ENCODE measurements at regions not wholly inside any gene's neighbourhood (a gene's known extent, or its start where the extent isn't known, plus 50 kb on each side); places are given as distances from the start of the nearest gene placed in this dataset.

GRCh38 chr13:104592127-104592526, 1525.9 kb upstream of the SLC10A2 start:
- Histone ChIP-seq H3K56ac (replicated peaks; ENCODE audit: insufficient read length, low read depth, low read length) (no peak overlapping the region), H2BK15ac (ENCODE audit: low read length) (no peak overlapping the region), H3K14ac (ENCODE audit: insufficient read length) (no peak overlapping the region), H4K8ac (ENCODE audit: extremely low read depth, insufficient read depth, low read length) (no peak overlapping the region), H3K4me3 (ENCODE audit: extremely low read depth in 1 of 4, insufficient read depth in 2 of 4, low read depth in 3 of 4, low read length in 4 of 4) (no peak overlapping the region), H3K23me2 (ENCODE audit: low read depth, low read length) (no peaks in the 10 kb centered on the region), H4K5ac (ENCODE audit: insufficient read length, low read depth, low read length) (no peak overlapping the region), H3K9me3 (ENCODE audit: insufficient read depth in 2 of 2, low read depth in 1 of 2, low read length in 1 of 2) (no peaks in the 10 kb centered on the region), H2BK5ac (ENCODE audit: low read depth, low read length) (no peak overlapping the region), H3K23ac (ENCODE audit: insufficient read length) (no peak overlapping the region), H3K4me2 (ENCODE audit: insufficient read depth in 1 of 2, low read depth in 2 of 2, low read length in 2 of 2) (no peak overlapping the region), H3K27ac (ENCODE audit: low read depth, low read length) (no peak overlapping the region), H3K4me1 (replicated peaks in 1 of 4; ENCODE audit: control insufficient read depth in 3 of 4, insufficient read depth in 4 of 4, low read length in 3 of 4) (no peaks in the 10 kb centered on the region), H2AFZ (ENCODE audit: low read length) (no peak overlapping the region), H2AK5ac (ENCODE audit: low read depth, low read length) (no peak overlapping the region), H3K27me3 (replicated peaks in 1 of 4; ENCODE audit: control insufficient read depth in 3 of 4, extremely low read depth in 1 of 4, insufficient read depth in 3 of 4, low read length in 3 of 4) (no peaks in the 10 kb centered on the region), H2BK12ac (ENCODE audit: low read depth, low read length) (no peak overlapping the region), H2BK20ac (ENCODE audit: low read length) (no peak overlapping the region), H2BK120ac (replicated peaks; ENCODE audit: low read depth, low read length) (no peak overlapping the region), H4K20me1 (replicated peaks in 1 of 2; ENCODE audit: control insufficient read depth in 1 of 2, insufficient read depth in 2 of 2, low read length in 2 of 2) (no peaks in the 10 kb centered on the region), H3K36me3 (ENCODE audit: control insufficient read depth in 2 of 4, insufficient read depth in 4 of 4, low read length in 3 of 4) (no peaks in the 10 kb centered on the region), H3K4ac (replicated peaks; ENCODE audit: insufficient read length, low read depth, low read length) (no peak overlapping the region), H3K79me1 (ENCODE audit: low read depth, low read length) (no peaks in the 10 kb centered on the region), H3K9ac (replicated peaks in 1 of 4; ENCODE audit: extremely low read depth in 1 of 4, low read depth in 3 of 4, low read length in 3 of 4) (no peak overlapping the region), H3K18ac (ENCODE audit: extremely low read depth, low read length) (no peak overlapping the region), H4K91ac (replicated peaks; ENCODE audit: insufficient read length, low read length) (no peak overlapping the region), H3K79me2 (ENCODE audit: control insufficient read depth in 1 of 2, insufficient read depth in 2 of 2, low read length in 2 of 2) (no peaks in the 10 kb centered on the region)
- ChIA-PET POLR2A (ENCODE audit: partially characterized antibody) (no interaction called here), CTCF (ENCODE audit: partially characterized antibody) (no interaction called here)
- no peak for TF ChIP-seq EP300 (IDR thresholded peaks at IDR 0.05; ENCODE audit: borderline replicate concordance in 1 of 2, low read depth in 2 of 2, low read length in 2 of 2)
- no peak for TF ChIP-seq BCL11A (IDR thresholded peaks at IDR 0.05; ENCODE audit: low read depth in 2 of 2, low read length in 2 of 2)
- no peak for TF ChIP-seq SUZ12 (IDR thresholded peaks at IDR 0.05; ENCODE audit: low read length)
- no peak for TF ChIP-seq SAP30 (IDR thresholded peaks at IDR 0.05; ENCODE audit: insufficient read depth, insufficient replicate concordance, low read length)
- no peak for TF ChIP-seq CTCF (IDR thresholded peaks at IDR 0.05; ENCODE audit: control extremely low read depth in 1 of 3, insufficient read depth in 1 of 3, low read depth in 1 of 3, low read length in 3 of 3)
- no peak for TF ChIP-seq FOSL1 (IDR thresholded peaks at IDR 0.05; ENCODE audit: insufficient read depth, low read depth, low read length)
- TF ChIP-seq NRF1 (IDR thresholded peaks at IDR 0.05; ENCODE audit: low read depth, low read length) = no peak
- FAIRE-seq = no peak
- no peak for DNase-seq (ENCODE audit: low read depth in 1 of 2, low spot score in 2 of 2)
